Testis (tissue), 2 donors: ENCODE measurements at regions not wholly inside any gene's neighbourhood (a gene's known extent, or its start where the extent isn't known, plus 50 kb on each side); places are given as distances from the start of the nearest gene placed in this dataset.

Experiments used
- POLR2A ChIP-seq: fragments of 450-650 bp; IDR thresholded peaks from one replicate; pipeline ENCODE4 v1.6.1; 2017; ENCODE audit warnings: antibody characterized with exemption, mild to moderate bottlenecking, moderate library complexity
- TF ChIP-seq, protein P1 (sequence below), 3 experiments: fragments of 450-650 bp in 2 of 3; fragments of 200-600 bp in 1 of 3; sonication (generic) in 1 of 3; IDR thresholded peaks; one replicate each; pipeline ENCODE4 v1.5.1; 2016 to 2019; ENCODE audit warnings: antibody characterized with exemption in 3 of 3, mild to moderate bottlenecking in 2 of 3, moderate library complexity in 1 of 3

DNA sequence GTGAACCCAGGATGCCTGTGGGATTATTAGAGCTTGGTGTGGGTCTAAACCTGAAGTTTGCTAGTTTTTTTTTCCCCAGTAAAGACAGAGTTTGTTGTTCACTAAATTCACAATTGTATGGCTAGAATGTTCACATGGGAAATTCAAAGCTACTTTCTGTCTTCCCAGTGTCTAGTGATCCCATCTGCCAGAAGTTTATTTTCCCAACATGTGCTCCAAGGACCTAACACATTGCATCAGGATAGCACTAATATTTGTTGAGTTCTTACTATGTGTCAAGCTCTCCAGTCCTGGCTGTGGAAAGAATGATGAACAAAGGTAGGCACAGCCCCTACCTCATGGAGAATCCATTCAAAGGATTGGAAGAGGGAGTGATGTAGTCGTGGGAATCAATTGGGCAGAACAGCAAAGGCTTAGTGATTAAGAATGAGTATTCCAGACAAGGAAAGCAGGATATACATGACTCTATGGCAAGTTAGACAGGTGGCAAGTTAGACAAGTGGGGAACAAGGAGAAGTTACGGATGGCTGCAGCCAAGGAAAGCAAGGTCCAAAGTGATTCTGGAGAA is 521.5 kb upstream of the WWC1 start:
- TF ChIP-seq, protein P1, sequence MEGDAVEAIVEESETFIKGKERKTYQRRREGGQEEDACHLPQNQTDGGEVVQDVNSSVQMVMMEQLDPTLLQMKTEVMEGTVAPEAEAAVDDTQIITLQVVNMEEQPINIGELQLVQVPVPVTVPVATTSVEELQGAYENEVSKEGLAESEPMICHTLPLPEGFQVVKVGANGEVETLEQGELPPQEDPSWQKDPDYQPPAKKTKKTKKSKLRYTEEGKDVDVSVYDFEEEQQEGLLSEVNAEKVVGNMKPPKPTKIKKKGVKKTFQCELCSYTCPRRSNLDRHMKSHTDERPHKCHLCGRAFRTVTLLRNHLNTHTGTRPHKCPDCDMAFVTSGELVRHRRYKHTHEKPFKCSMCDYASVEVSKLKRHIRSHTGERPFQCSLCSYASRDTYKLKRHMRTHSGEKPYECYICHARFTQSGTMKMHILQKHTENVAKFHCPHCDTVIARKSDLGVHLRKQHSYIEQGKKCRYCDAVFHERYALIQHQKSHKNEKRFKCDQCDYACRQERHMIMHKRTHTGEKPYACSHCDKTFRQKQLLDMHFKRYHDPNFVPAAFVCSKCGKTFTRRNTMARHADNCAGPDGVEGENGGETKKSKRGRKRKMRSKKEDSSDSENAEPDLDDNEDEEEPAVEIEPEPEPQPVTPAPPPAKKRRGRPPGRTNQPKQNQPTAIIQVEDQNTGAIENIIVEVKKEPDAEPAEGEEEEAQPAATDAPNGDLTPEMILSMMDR (IDR thresholded peaks at IDR 0.05) = no peak
- no peak for TF ChIP-seq POLR2A
